ENCODE measurements at regions not wholly inside any gene's neighbourhood (a gene's known extent, or its start where the extent isn't known, plus 50 kb on each side); places are given as distances from the start of the nearest gene placed in this dataset.

DNA sequence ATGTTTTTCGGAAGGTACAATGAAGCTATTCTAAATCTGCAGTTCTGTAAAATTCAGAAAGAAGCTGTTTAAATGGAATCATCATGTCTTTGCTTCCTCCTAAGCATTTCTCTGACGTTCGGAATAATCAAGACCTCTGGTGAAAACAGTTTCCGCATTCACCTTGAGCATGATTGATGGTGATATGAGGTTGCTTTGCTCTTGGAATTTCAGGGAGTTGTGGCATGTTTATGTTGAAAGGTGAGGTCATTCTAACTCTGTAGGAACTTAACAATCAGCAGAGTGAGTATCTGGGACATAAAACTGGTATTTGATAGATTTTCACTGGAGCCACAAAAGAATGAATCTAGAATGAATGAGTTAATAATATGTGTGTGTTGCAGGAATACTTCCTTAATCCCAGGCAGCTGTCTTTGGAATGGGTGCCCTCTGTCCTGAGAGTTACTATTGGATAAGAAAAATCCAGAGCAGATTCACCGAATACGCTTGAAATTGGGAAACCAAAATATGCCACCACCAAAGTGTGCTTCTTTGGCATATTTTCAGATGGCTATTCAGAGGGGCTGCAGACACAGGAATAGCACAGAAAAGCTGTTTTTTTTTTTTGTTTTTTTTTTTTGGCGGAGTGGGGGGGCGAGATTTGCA lies 599.1 kb downstream of the CCER1 start:
- WGBS (ENCODE audit: insufficient coverage, insufficient replicate concordance, low lambda C conversion rate, missing lambda C conversion rate), result 55% methylated on average over 8 of the region's 8 CpGs
- Histone ChIP-seq H3K9ac (ENCODE audit: control insufficient read depth, insufficient read depth, low read length) (no peak overlapping the region), H2AFZ (ENCODE audit: control insufficient read depth, low read depth, low read length) (no peak overlapping the region), H3K9me3 (replicated peaks; ENCODE audit: control insufficient read depth, insufficient read depth, low read length) (no peaks in the 10 kb centered on the region), H3K36me3 (ENCODE audit: control insufficient read depth in 2 of 2, insufficient read depth in 2 of 2, low read length in 1 of 2) (no peaks in the 10 kb centered on the region), H4K20me1 (ENCODE audit: control insufficient read depth, insufficient read depth) (no peaks in the 10 kb centered on the region), H3K4me1 (ENCODE audit: control insufficient read depth, insufficient read depth, low read length) (no peaks in the 10 kb centered on the region), H3K27ac (ENCODE audit: control insufficient read depth, insufficient read depth) (no peak overlapping the region), H3K27me3 (replicated peaks in 1 of 2; ENCODE audit: control insufficient read depth in 2 of 2, insufficient read depth in 2 of 2, low read length in 1 of 2) (no peaks in the 10 kb centered on the region), H3K4me3 (no peak overlapping the region), H3K4me2 (ENCODE audit: control insufficient read depth, insufficient read depth) (no peak overlapping the region), H3K79me2 (ENCODE audit: control insufficient read depth, insufficient read depth, low read length) (no peaks in the 10 kb centered on the region)
- no TSS peak for BruUV-seq (replicated peaks)
- POLR2A ChIA-PET, result no interaction called here
- CTCF ChIA-PET, result no interaction called here
- SMC1A ChIA-PET (ENCODE audit: uncharacterized antibody, unreplicated experiment), result interaction anchor here (0.6 to 1.0 kb wide), 2 partner anchors 244 to 358 kb away, joined by 3 read pairs; no protein-coding TSS in a partner anchor
- intact Hi-C loops (cut with micrococcal nuclease; ENCODE audit: unreplicated experiment), result no loop called here
- RAD21 ChIA-PET (ENCODE audit: unreplicated experiment), result interaction anchor here (1.2 kb wide), 1 partner anchor 14 kb away, joined by 3 read pairs; no protein-coding TSS in a partner anchor
- TF ChIP-seq RUNX3 (IDR thresholded peaks at IDR 0.05; ENCODE audit: low read length), result no peak
- no peak for TF ChIP-seq SUZ12 (IDR thresholded peaks at IDR 0.05; ENCODE audit: unreplicated experiment)
- TF ChIP-seq SIN3A (IDR thresholded peaks at IDR 0.05; ENCODE audit: low read depth, low read length), result no peak
- no peak for TF ChIP-seq MTA2 (IDR thresholded peaks at IDR 0.05; ENCODE audit: low read depth)
- no peak for TF ChIP-seq NR2C2 (IDR thresholded peaks at IDR 0.05; ENCODE audit: borderline replicate concordance, control insufficient read depth, insufficient read length, low read depth)
- TF ChIP-seq BACH1 (IDR thresholded peaks at IDR 0.05; ENCODE audit: borderline replicate concordance), result no peak
- no peak for TF ChIP-seq MYC (IDR thresholded peaks at IDR 0.05; ENCODE audit: insufficient read depth, insufficient read length, insufficient replicate concordance, low read length, severe bottlenecking)
- TF ChIP-seq GABPA (IDR thresholded peaks at IDR 0.05; ENCODE audit: low read depth), result no peak
- no peak for DNase-seq (ENCODE audit: low read depth, low spot score)
- ATAC-seq, result no peak
- FAIRE-seq, result no peak
- in situ Hi-C loops (cut with MboI), result no loop called here

DNA sequence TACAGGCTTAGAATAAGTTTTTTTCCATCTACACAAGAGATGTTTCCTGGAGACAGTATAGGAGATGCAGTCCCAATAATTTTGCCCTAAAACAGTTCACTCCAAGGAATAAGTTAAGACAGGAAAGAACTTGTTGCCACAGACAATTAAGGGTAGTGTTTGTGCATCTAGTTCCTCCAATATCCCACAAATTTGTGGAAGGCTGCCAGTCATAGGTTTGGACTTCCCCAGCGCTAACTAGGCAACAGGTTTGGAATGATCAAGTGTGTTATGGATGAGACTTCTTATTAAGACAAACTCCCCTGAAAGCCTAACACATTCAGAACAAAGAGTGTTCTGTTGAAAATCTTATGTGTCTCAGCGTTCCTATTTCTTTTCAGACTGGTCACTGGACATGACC lies 611.0 kb downstream of the CCER1 start:
- Histone ChIP-seq H3K9ac (ENCODE audit: control insufficient read depth, insufficient read depth, low read length) (no peak overlapping the region), H3K9me3 (replicated peaks; ENCODE audit: control insufficient read depth, insufficient read depth, low read length) (no peaks in the 10 kb centered on the region), H3K79me2 (ENCODE audit: control insufficient read depth, insufficient read depth, low read length) (no peaks in the 10 kb centered on the region), H3K4me2 (ENCODE audit: control insufficient read depth, insufficient read depth) (no peak overlapping the region), H3K4me3 (no peak overlapping the region), H3K36me3 (ENCODE audit: control insufficient read depth in 2 of 2, insufficient read depth in 2 of 2, low read length in 1 of 2) (no peaks in the 10 kb centered on the region), H3K4me1 (ENCODE audit: control insufficient read depth, insufficient read depth, low read length) (no peaks in the 10 kb centered on the region), H4K20me1 (ENCODE audit: control insufficient read depth, insufficient read depth) (no peaks in the 10 kb centered on the region), H3K27ac (ENCODE audit: control insufficient read depth, insufficient read depth) (no peak overlapping the region), H2AFZ (ENCODE audit: control insufficient read depth, low read depth, low read length) (no peak overlapping the region), H3K27me3 (replicated peaks in 1 of 2; ENCODE audit: control insufficient read depth in 2 of 2, insufficient read depth in 2 of 2, low read length in 1 of 2) (no peaks in the 10 kb centered on the region)
- in situ Hi-C loops (cut with MboI) (no loop called here), intact Hi-C loops (cut with micrococcal nuclease; ENCODE audit: unreplicated experiment) (no loop called here)
- WGBS (ENCODE audit: insufficient coverage, insufficient replicate concordance, low lambda C conversion rate, missing lambda C conversion rate), result 47% methylated on average over 2 of the region's 2 CpGs
- ChIA-PET RAD21 (ENCODE audit: unreplicated experiment) (no interaction called here), POLR2A (no interaction called here), CTCF (no interaction called here), SMC1A (ENCODE audit: uncharacterized antibody, unreplicated experiment) (no interaction called here)
- DNase-seq (ENCODE audit: low read depth, low spot score), result no peak
- no peak for ATAC-seq
- no TSS peak for BruUV-seq (replicated peaks)
- no peak for FAIRE-seq
- no peak for TF ChIP-seq NFIC (IDR thresholded peaks at IDR 0.05; ENCODE audit: low read depth, low read length)
- TF ChIP-seq ZNF207 (IDR thresholded peaks at IDR 0.05; ENCODE audit: borderline replicate concordance), result no peak
- TF ChIP-seq MXI1 (IDR thresholded peaks at IDR 0.05; ENCODE audit: low read depth, low read length), result no peak
- no peak for TF ChIP-seq STAT1 (conservative IDR thresholded peaks at IDR 0.05)
- TF ChIP-seq, protein P1, sequence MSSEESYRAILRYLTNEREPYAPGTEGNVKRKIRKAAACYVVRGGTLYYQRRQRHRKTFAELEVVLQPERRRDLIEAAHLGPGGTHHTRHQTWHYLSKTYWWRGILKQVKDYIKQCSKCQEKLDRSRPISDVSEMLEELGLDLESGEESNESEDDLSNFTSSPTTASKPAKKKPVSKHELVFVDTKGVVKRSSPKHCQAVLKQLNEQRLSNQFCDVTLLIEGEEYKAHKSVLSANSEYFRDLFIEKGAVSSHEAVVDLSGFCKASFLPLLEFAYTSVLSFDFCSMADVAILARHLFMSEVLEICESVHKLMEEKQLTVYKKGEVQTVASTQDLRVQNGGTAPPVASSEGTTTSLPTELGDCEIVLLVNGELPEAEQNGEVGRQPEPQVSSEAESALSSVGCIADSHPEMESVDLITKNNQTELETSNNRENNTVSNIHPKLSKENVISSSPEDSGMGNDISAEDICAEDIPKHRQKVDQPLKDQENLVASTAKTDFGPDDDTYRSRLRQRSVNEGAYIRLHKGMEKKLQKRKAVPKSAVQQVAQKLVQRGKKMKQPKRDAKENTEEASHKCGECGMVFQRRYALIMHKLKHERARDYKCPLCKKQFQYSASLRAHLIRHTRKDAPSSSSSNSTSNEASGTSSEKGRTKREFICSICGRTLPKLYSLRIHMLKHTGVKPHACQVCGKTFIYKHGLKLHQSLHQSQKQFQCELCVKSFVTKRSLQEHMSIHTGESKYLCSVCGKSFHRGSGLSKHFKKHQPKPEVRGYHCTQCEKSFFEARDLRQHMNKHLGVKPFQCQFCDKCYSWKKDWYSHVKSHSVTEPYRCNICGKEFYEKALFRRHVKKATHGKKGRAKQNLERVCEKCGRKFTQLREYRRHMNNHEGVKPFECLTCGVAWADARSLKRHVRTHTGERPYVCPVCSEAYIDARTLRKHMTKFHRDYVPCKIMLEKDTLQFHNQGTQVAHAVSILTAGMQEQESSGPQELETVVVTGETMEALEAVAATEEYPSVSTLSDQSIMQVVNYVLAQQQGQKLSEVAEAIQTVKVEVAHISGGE (CRISPR knock-in tag; IDR thresholded peaks at IDR 0.05), result no peak
- no peak for TF ChIP-seq ZNF217 (IDR thresholded peaks at IDR 0.05)

Measured in GM12878 (cell line).